Ovary (tissue), 7 donors: ENCODE measurements at regions not wholly inside any gene's neighbourhood (a gene's known extent, or its start where the extent isn't known, plus 50 kb on each side); places are given as distances from the start of the nearest gene placed in this dataset.

Experiments used
- DNase-seq, 5 donors: peaks; one replicate each; pipeline ENCODE4 v3.0.0-alpha.2; 2019 to 2020
- H3K27ac ChIP-seq, 2 donors: fragments of 200-600 bp; one replicate each; pipeline versions ENCODE4 v1.5.1 to v1.8.0; 2019 to 2022
- H3K27me3 ChIP-seq: fragments of 200-600 bp; one replicate; pipeline ENCODE4 v1.8.0; 2022
- H3K36me3 ChIP-seq: fragments of 200-600 bp; sonication (generic); one replicate; pipeline ENCODE4 v1.5.1; 2019
- H3K4me1 ChIP-seq: one replicate; pipeline ENCODE4 v1.8.1; 2013; ENCODE audit warnings: mild to moderate bottlenecking, moderate library complexity; ENCODE audit not compliant: insufficient read depth
- H3K4me3 ChIP-seq: fragments of 200-600 bp; sonication (generic); one replicate; pipeline ENCODE4 v1.5.1; 2017
- H3K9me3 ChIP-seq, 2 donors: fragments of 200-600 bp in 1 of 2; sonication (generic) in 1 of 2; one replicate each; pipeline versions ENCODE4 v1.5.1 to v1.8.1; 2013 to 2019; ENCODE audit warnings: mild to moderate bottlenecking in 1 of 2, moderate library complexity in 1 of 2
- EP300 ChIP-seq: sonication (generic); formaldehyde crosslinking; IDR thresholded peaks from one replicate; pipeline ENCODE4 v1.6.1; 2017; ENCODE audit warnings: antibody characterized with exemption
- POLR2A ChIP-seq: fragments of 450-650 bp; IDR thresholded peaks from one replicate; pipeline ENCODE4 v1.6.1; 2017; ENCODE audit warnings: antibody characterized with exemption, mild to moderate bottlenecking, moderate library complexity
- WGBS, 3 donors: extraction: QIAGEN DNeasy Blood & Tissue Kit in 1 of 3; methylation state at CpG; one replicate each; pipeline versions ENCODE4 v1.1.5 to v1.1.7; 2013 to 2017; 5-methylcytosine and 5-hydroxymethylcytosine counted together
- intact Hi-C, 4 donors: fragments of 100-400 bp; cut with DNase I; formaldehyde crosslinking; loops; one replicate each; pipeline versions ENCODE4 v1.11.0 to v1.15.1; 2022 to 2023
- TF ChIP-seq, protein P1 (sequence below), 3 donors: fragments of 450-650 bp in 2 of 3; fragments of 200-600 bp in 1 of 3; IDR thresholded peaks; one replicate each; pipeline versions ENCODE4 v1.5.1 to v1.8.0; 2016 to 2022; ENCODE audit warnings: antibody characterized with exemption in 3 of 3, mild to moderate bottlenecking in 1 of 3
- donor health status: DM: no; HTN: no; CAD: no; lungs with moderate emphysema.
- donor health status: DM: no; HTN: no; CAD: no.
- donor health status: Bipolar disorder and iron deficiency.
- donor health status: DM: no; HTN: no; CAD: no.
- donor health status: DM: yes; HTN: yes; CAD: no.

DNA sequence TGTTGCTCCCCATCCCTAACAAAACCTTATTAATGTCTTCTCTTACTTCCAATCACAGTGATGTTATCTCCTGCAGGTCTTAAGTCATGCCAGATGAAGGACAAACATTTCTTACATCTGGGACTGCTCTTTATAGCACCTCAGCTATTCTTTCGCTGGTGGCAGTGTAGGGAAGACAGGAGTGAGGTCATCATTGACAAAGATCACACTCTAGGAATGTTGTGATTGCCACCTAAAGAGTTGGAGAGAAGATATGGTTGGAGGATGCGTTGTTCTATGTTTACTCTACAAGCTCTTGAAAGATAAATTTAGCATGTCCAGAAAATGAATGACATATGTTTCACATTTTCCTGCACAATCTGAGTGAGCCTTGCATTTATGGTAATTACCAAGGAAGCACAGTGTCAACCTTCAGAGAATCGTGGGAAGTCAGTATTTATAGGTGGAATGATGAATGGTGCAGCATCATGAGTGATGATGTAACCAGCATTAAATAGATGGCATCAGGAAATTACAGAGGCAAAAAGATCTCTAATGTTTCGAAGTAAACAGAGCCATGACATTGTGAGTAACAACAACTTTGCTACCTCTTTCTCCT lies 188.1 kb upstream of the STEAP1 start:
- no peaks in the 10 kb centered on the region for H3K36me3 ChIP-seq
- no peak overlapping the region for H3K4me3 ChIP-seq
- no peaks in the 10 kb centered on the region for H3K27me3 ChIP-seq
- no peaks in the 10 kb centered on the region for H3K4me1 ChIP-seq
- TF ChIP-seq, protein P1, sequence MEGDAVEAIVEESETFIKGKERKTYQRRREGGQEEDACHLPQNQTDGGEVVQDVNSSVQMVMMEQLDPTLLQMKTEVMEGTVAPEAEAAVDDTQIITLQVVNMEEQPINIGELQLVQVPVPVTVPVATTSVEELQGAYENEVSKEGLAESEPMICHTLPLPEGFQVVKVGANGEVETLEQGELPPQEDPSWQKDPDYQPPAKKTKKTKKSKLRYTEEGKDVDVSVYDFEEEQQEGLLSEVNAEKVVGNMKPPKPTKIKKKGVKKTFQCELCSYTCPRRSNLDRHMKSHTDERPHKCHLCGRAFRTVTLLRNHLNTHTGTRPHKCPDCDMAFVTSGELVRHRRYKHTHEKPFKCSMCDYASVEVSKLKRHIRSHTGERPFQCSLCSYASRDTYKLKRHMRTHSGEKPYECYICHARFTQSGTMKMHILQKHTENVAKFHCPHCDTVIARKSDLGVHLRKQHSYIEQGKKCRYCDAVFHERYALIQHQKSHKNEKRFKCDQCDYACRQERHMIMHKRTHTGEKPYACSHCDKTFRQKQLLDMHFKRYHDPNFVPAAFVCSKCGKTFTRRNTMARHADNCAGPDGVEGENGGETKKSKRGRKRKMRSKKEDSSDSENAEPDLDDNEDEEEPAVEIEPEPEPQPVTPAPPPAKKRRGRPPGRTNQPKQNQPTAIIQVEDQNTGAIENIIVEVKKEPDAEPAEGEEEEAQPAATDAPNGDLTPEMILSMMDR (IDR thresholded peaks at IDR 0.05), result no peak
- TF ChIP-seq EP300, result no peak
- no peak for TF ChIP-seq POLR2A
- H3K27ac ChIP-seq, result no peak overlapping the region
- H3K9me3 ChIP-seq, result no peaks in the 10 kb centered on the region
- WGBS, 3 donors, result 58 to 70% (median 67%) methylated on average over 4 of the region's 4 CpGs
- DNase-seq, result no peak
- intact Hi-C loops, result no loop called here

DNA sequence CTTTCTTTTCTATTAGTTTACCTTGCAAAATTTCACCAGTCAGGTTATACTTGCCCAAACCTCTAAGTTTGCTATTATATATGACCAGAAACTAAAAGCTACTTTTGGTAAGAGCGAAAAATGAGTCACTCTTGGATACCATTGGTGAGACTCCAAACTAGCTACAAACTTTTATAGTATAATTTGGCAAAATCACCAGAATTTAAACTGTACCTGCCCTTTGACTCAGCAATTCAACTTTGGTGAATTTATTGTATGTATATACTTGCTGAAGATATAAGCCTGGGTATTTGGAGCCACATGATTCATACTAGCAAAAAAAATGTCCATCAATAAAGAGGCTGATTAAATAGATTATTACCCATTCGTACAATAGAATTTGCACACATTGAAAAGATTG lies 178.7 kb upstream of the STEAP1 start:
- no peak overlapping the region for H3K27ac ChIP-seq
- no peak for TF ChIP-seq EP300
- TF ChIP-seq, protein P1 (IDR thresholded peaks at IDR 0.05), result no peak
- TF ChIP-seq POLR2A, result no peak
- H3K4me3 ChIP-seq, result no peak overlapping the region
- H3K9me3 ChIP-seq, result no peaks in the 10 kb centered on the region
- no peak for DNase-seq
- H3K36me3 ChIP-seq, result no peaks in the 10 kb centered on the region
- intact Hi-C loops, result no loop called here
- H3K4me1 ChIP-seq, result no peaks in the 10 kb centered on the region
- no peaks in the 10 kb centered on the region for H3K27me3 ChIP-seq
- WGBS, 3 donors, result 90 to 94% (median 91%) methylated on average over 2 of the region's 2 CpGs

DNA sequence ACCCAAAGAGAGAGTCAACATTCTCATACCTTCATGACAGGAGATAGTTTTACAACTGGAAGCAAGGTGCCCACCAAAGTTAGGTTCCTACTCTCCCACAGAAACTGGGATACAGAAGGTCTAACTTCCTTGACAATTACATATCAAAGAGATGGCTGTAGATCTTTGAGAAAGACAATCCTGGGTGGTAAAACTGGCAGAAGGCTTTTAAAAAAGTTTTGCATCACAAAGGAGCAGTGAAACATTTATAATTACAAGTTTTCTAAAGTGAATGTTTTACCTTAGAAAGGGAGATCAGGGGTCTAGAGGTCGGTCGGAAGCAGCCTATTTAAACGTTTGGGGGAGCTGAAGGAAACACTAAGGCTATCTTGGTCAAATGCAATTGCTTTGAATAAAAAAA lies 166.6 kb upstream of the STEAP1 start:
- no peak for DNase-seq
- no peaks in the 10 kb centered on the region for H3K4me1 ChIP-seq
- no peaks in the 10 kb centered on the region for H3K36me3 ChIP-seq
- H3K27me3 ChIP-seq, result no peaks in the 10 kb centered on the region
- WGBS, 3 donors, result 34 to 48% (median 47%) methylated on average over 3 of the region's 3 CpGs
- H3K27ac ChIP-seq, result no peak overlapping the region
- no peak for TF ChIP-seq POLR2A
- TF ChIP-seq, protein P1 (IDR thresholded peaks at IDR 0.05), result no peak
- TF ChIP-seq EP300, result no peak
- H3K4me3 ChIP-seq, result no peak overlapping the region
- intact Hi-C loops, result no loop called here
- no peaks in the 10 kb centered on the region for H3K9me3 ChIP-seq

DNA sequence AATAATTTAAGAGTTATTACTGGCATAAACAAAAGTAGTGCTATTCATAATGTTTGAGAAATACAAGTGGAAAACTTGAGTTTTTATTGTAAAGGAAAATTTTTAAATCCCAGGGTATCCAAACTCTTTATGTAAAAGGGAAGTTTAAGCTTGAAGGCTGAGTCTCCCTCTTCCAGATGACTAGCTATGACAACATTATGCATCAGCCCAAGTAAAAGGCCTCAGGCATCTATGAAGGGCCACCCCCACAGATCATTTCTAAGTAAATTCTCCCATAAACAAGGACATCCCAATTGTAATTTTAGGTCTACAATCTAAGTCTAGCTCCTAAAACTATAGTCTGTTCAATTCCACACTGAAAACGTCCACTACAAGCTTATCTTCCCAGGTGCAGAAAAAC lies 166.2 kb upstream of the STEAP1 start:
- 42 to 65% (median 48%) methylated on average over 1 of the region's 1 CpG for WGBS, 3 donors
- no peak overlapping the region for H3K4me3 ChIP-seq
- no peak for DNase-seq
- H3K36me3 ChIP-seq, result no peaks in the 10 kb centered on the region
- no peak overlapping the region for H3K27ac ChIP-seq
- H3K27me3 ChIP-seq, result no peaks in the 10 kb centered on the region
- intact Hi-C loops, result no loop called here
- H3K4me1 ChIP-seq, result no peaks in the 10 kb centered on the region
- TF ChIP-seq, protein P1 (IDR thresholded peaks at IDR 0.05), result no peak
- no peak for TF ChIP-seq POLR2A
- no peak for TF ChIP-seq EP300
- no peaks in the 10 kb centered on the region for H3K9me3 ChIP-seq
